ENCODE measurements at regions not wholly inside any gene's neighbourhood (a gene's known extent, or its start where the extent isn't known, plus 50 kb on each side); places are given as distances from the start of the nearest gene placed in this dataset.

DNA sequence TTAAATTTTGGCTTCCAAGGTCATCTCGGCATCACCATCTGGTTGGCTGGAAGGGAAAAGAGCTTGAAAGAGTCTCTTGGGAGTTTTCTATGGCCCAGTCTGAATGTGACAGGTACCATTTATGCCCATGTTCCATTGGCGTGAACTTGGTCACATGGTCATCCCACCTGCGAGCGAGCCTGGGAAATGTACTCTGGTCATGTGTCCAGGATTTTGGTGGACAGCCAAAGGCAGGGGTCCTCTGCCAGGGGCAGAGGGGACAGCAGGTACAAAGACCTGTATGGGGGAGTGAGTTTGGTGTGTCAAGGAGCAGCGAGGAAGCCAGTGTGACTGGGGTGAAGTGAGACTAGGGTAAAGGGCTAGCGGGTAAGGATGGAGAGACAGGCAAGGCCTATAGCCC is 112.6 kb downstream of the CDC5L start:
- Histone ChIP-seq H3K4me3 (no peak overlapping the region), H3K27ac (no peak overlapping the region), H3K27me3 (no peaks in the 10 kb centered on the region), H3K36me3 (no peaks in the 10 kb centered on the region), H3K4me1 (no peaks in the 10 kb centered on the region), H3K9ac (ENCODE audit: low read depth in 2 of 2, low read length in 2 of 2) (no peak overlapping the region), H3K9me3 (no peaks in the 10 kb centered on the region)
- TF ChIP-seq, protein P1, sequence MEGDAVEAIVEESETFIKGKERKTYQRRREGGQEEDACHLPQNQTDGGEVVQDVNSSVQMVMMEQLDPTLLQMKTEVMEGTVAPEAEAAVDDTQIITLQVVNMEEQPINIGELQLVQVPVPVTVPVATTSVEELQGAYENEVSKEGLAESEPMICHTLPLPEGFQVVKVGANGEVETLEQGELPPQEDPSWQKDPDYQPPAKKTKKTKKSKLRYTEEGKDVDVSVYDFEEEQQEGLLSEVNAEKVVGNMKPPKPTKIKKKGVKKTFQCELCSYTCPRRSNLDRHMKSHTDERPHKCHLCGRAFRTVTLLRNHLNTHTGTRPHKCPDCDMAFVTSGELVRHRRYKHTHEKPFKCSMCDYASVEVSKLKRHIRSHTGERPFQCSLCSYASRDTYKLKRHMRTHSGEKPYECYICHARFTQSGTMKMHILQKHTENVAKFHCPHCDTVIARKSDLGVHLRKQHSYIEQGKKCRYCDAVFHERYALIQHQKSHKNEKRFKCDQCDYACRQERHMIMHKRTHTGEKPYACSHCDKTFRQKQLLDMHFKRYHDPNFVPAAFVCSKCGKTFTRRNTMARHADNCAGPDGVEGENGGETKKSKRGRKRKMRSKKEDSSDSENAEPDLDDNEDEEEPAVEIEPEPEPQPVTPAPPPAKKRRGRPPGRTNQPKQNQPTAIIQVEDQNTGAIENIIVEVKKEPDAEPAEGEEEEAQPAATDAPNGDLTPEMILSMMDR (IDR thresholded peaks at IDR 0.05): no peak
- no peak for DNase-seq
- intact Hi-C loops (cut with DNase I): no loop called here

DNA sequence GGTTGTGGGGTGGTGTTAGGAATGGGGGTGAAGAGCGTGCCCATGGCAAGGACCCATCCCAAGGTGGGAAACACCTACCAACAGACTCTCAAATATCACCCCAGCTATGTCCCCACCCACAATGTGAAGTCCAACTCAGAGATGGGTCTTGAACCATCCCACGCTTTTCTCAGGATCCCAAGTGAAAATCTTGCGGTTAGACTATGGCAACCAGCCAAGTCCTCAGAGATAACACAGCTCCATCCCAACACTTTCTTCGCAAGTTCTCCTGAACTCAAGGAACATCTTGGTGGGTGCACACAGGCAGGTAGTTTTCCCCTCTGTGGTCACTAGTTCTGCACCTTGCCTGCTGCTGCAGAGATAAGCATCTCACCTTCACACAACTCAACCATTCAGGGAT is 116.0 kb downstream of the CDC5L start:
- Histone ChIP-seq H3K36me3 (no peaks in the 10 kb centered on the region), H3K9ac (ENCODE audit: low read depth in 2 of 2, low read length in 2 of 2) (no peak overlapping the region), H3K9me3 (no peaks in the 10 kb centered on the region), H3K4me3 (no peak overlapping the region), H3K27me3 (no peaks in the 10 kb centered on the region), H3K27ac (no peak overlapping the region), H3K4me1 (no peaks in the 10 kb centered on the region)
- DNase-seq: no peak
- TF ChIP-seq, protein P1 (IDR thresholded peaks at IDR 0.05): no peak
- intact Hi-C loops (cut with DNase I): no loop called here

DNA sequence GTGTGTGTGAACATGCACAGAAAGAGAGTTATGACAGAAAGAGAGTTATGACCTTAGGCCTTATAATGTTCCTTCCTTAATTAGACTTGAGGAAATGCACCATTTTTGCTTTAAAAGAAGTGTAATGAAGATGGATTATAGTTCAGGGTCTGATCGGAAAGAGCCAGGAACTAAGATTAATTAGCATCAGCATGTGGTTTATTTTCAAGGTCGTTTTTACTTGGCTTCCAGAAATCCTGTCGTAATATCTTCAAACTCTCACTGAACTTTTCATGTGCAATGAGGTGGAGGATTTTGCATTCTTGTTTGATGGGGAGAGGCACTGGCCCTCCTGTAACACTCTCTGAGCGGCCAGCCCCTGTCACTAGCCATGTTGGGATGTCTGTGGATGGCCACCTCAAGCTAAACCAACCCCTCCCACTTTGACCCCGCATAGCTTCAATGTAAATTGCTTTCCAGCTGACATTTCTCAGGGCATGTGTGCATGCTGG is 116.8 kb downstream of the CDC5L start:
- H3K4me1 ChIP-seq: no peaks in the 10 kb centered on the region
- TF ChIP-seq, protein P1 (IDR thresholded peaks at IDR 0.05): no peak
- no peaks in the 10 kb centered on the region for H3K27me3 ChIP-seq
- DNase-seq: no peak
- H3K9ac ChIP-seq (ENCODE audit: low read depth in 2 of 2, low read length in 2 of 2): no peak overlapping the region
- intact Hi-C loops (cut with DNase I): no loop called here
- H3K36me3 ChIP-seq: no peaks in the 10 kb centered on the region
- no peak overlapping the region for H3K27ac ChIP-seq
- H3K4me3 ChIP-seq: no peak overlapping the region
- H3K9me3 ChIP-seq: no peaks in the 10 kb centered on the region

DNA sequence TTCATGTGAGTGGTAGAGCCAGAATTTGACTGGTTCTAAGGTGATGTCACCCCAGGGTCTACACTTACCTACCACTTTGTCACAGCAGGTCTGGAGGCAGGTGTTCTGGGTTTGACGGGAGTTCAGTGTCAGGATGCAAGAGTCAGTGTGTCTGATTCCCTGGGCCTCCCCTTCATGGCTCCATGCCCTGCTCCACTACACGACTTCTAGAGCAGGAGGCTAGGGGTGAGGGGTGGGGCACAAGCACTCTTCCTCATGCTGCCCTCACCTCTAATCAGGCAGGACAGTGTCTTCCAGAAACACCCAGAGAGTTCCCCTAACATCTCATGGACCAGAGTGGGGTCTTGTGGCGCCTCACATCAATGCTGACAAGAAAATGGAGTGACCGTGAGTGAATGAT is 118.2 kb downstream of the CDC5L start:
- H3K9ac ChIP-seq (ENCODE audit: low read depth in 2 of 2, low read length in 2 of 2): no peak overlapping the region
- H3K36me3 ChIP-seq: no peaks in the 10 kb centered on the region
- no peaks in the 10 kb centered on the region for H3K4me1 ChIP-seq
- TF ChIP-seq, protein P1 (IDR thresholded peaks at IDR 0.05): no peak
- DNase-seq: no peak
- intact Hi-C loops (cut with DNase I): no loop called here
- no peaks in the 10 kb centered on the region for H3K9me3 ChIP-seq
- H3K27me3 ChIP-seq: no peaks in the 10 kb centered on the region
- H3K4me3 ChIP-seq: no peak overlapping the region
- no peak overlapping the region for H3K27ac ChIP-seq

DNA sequence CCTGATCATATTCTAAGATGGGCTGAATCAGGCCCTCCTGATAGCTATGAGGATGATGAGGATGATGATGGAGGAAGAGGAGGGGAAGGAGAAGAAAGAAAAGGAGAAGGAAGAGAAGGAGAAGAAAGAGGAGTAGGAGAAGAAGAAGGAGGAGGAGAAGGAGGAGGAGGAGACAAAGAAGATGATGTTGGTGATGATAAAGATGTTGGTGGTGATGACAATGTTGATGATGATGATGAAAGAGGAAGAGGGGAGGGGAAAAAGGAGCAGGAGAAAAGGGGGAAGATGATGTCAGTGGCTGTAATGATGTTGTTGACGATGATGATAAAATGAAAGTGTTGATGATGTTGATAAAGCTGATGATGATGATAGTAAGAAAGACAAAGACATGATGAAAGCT is 119.5 kb downstream of the CDC5L start:
- TF ChIP-seq, protein P1 (IDR thresholded peaks at IDR 0.05): no peak
- Histone ChIP-seq H3K27me3 (no peaks in the 10 kb centered on the region), H3K4me1 (no peaks in the 10 kb centered on the region), H3K4me3 (no peak overlapping the region), H3K9me3 (no peaks in the 10 kb centered on the region), H3K36me3 (no peaks in the 10 kb centered on the region), H3K9ac (ENCODE audit: low read depth in 2 of 2, low read length in 2 of 2) (no peak overlapping the region), H3K27ac (no peak overlapping the region)
- no peak for DNase-seq
- intact Hi-C loops (cut with DNase I): no loop called here

DNA sequence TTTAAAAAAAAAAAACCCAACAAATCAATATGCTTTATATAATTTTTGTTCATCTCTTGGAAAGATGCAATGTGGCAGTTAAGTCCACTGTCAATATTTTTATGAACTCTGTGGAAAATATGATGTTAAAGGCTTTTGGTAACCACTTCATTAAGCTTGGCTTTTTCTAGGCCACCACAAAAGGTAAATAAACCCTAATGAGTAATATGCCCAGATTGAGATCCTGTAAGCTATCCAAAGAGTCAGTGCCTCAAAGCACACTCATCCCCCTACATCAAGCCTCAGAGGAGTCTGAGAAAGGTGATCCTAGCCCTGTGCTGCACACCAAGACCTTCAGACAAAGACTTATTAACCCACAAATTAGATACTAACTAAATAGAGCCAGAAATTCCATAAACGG is 121.1 kb downstream of the CDC5L start:
- Histone ChIP-seq H3K27ac (no peak overlapping the region), H3K27me3 (no peaks in the 10 kb centered on the region), H3K4me1 (no peaks in the 10 kb centered on the region), H3K9ac (ENCODE audit: low read depth in 2 of 2, low read length in 2 of 2) (no peak overlapping the region), H3K9me3 (no peaks in the 10 kb centered on the region), H3K36me3 (no peaks in the 10 kb centered on the region), H3K4me3 (no peak overlapping the region)
- TF ChIP-seq, protein P1 (IDR thresholded peaks at IDR 0.05): no peak
- intact Hi-C loops (cut with DNase I): no loop called here
- no peak for DNase-seq

Measured in colonic mucosa (tissue), 4 donors.